ENCODE measurements at regions not wholly inside any gene's neighbourhood (a gene's known extent, or its start where the extent isn't known, plus 50 kb on each side); places are given as distances from the start of the nearest gene placed in this dataset.

GRCh38 chr5:110064603-110065268, 375.0 kb downstream of the MAN2A1 start:
- Histone ChIP-seq H3K4me1 (no peaks in the 10 kb centered on the region), H3K9me3 (no peaks in the 10 kb centered on the region), H3K4me3 (ENCODE audit: low read depth, low read length) (no peak overlapping the region), H3K36me3 (no peaks in the 10 kb centered on the region), H3K27me3 (peaks cover 3% of the 10 kb centered on the region)
- DNase-seq = no peak
- no peak for TF ChIP-seq CTCF (IDR thresholded peaks at IDR 0.05; ENCODE audit: low read depth, low read length)

DNA sequence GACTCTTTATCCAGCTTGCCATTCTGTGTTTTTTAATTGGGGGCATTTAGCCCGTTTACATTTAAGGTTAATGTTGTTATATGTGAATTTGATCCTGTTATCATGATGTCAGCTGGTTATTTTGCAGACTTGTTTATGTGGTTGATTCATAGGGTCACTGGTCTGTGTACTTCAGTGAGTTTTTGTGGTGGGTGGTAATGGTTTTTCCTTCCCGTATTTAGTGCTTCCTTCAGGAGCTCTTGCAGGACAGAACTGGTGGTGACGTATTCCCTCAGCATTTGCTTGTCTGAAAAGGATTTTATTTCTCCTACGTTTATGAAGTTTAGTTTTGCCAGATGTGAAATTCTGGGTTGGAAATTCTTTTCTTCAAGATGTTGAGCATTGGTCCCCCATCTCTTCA, 381.1 kb downstream of the MAN2A1 start:
- no peak for DNase-seq
- no peaks in the 10 kb centered on the region for H3K4me1 ChIP-seq
- no peaks in the 10 kb centered on the region for H3K27me3 ChIP-seq
- no peaks in the 10 kb centered on the region for H3K36me3 ChIP-seq
- no peak overlapping the region for H3K4me3 ChIP-seq (ENCODE audit: low read depth, low read length)
- H3K9me3 ChIP-seq = no peaks in the 10 kb centered on the region
- no peak for TF ChIP-seq CTCF (IDR thresholded peaks at IDR 0.05; ENCODE audit: low read depth, low read length)

- Histone ChIP-seq H3K4me1 (no peaks in the 10 kb centered on the region), H3K36me3 (no peaks in the 10 kb centered on the region), H3K9me3 (no peaks in the 10 kb centered on the region), H3K27me3 (no peaks in the 10 kb centered on the region), H3K4me3 (ENCODE audit: low read depth, low read length) (no peak overlapping the region)
- DNase-seq = no peak
- TF ChIP-seq CTCF (IDR thresholded peaks at IDR 0.05; ENCODE audit: low read depth, low read length) = no peak
These were observed 382.9 kb downstream of the MAN2A1 start for GRCh38 chr5:110072651-110073050.

DNA sequence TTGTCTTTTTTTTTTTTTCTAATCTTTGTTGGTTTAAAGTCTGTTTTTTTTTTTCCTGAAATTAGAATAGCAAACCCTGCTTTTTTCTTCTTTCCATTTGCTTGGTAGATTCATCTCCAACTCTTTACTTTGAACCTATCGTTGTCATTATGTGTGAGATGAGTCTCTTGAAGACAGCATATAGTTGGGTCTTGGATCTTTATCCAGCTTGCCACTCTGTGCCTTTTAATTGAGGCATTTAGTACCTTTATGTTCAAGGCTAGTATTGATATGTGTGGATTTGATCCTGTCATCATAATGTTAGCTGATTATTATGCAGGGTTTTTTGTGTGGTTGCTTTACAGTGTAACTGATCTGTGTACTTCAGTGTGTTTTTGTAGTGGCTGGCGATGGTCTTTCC, 383.8 kb downstream of the MAN2A1 start:
- Histone ChIP-seq H3K27me3 (no peaks in the 10 kb centered on the region), H3K36me3 (no peaks in the 10 kb centered on the region), H3K4me3 (ENCODE audit: low read depth, low read length) (no peak overlapping the region), H3K9me3 (no peaks in the 10 kb centered on the region), H3K4me1 (no peaks in the 10 kb centered on the region)
- no peak for DNase-seq
- TF ChIP-seq CTCF (IDR thresholded peaks at IDR 0.05; ENCODE audit: low read depth, low read length) = no peak

DNA sequence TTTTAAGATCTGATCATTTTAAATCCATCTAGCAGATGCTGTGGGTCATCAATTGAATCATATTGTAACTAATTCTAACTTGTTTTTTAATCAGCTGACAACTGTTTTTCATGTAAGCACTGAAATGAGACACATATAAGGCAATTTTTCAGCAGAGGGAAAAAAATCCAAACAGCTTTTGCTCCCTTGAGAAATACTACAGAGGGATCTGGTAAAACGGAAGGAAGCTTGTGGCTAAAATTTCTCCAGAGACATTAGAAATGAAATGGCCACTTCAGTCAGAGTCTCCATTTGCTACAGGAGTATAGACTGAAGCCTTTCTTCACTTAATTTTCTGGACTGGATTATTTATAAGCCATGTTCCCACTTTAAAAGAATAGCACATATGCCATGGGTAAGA, 385.9 kb downstream of the MAN2A1 start:
- no peaks in the 10 kb centered on the region for H3K4me1 ChIP-seq
- DNase-seq = no peak
- no peaks in the 10 kb centered on the region for H3K36me3 ChIP-seq
- H3K9me3 ChIP-seq = no peaks in the 10 kb centered on the region
- no peak overlapping the region for H3K4me3 ChIP-seq (ENCODE audit: low read depth, low read length)
- TF ChIP-seq CTCF (IDR thresholded peaks at IDR 0.05; ENCODE audit: low read depth, low read length) = no peak
- H3K27me3 ChIP-seq = no peaks in the 10 kb centered on the region

- TF ChIP-seq CTCF (IDR thresholded peaks at IDR 0.05; ENCODE audit: low read depth, low read length) = no peak
- Histone ChIP-seq H3K9me3 (no peaks in the 10 kb centered on the region), H3K27me3 (no peaks in the 10 kb centered on the region), H3K36me3 (no peaks in the 10 kb centered on the region), H3K4me1 (no peaks in the 10 kb centered on the region), H3K4me3 (ENCODE audit: low read depth, low read length) (no peak overlapping the region)
- no peak for DNase-seq
These were observed 387.4 kb downstream of the MAN2A1 start for GRCh38 chr5:110077147-110077546.
